Globus pallidus (tissue), 1 donor: ENCODE measurements at regions not wholly inside any gene's neighbourhood (a gene's known extent, or its start where the extent isn't known, plus 50 kb on each side); places are given as distances from the start of the nearest gene placed in this dataset.

Experiments
- DNase-seq: peaks from one replicate; pipeline ENCODE4 v3.0.0-alpha.2; 2015; ENCODE audit warnings: low spot score

DNA sequence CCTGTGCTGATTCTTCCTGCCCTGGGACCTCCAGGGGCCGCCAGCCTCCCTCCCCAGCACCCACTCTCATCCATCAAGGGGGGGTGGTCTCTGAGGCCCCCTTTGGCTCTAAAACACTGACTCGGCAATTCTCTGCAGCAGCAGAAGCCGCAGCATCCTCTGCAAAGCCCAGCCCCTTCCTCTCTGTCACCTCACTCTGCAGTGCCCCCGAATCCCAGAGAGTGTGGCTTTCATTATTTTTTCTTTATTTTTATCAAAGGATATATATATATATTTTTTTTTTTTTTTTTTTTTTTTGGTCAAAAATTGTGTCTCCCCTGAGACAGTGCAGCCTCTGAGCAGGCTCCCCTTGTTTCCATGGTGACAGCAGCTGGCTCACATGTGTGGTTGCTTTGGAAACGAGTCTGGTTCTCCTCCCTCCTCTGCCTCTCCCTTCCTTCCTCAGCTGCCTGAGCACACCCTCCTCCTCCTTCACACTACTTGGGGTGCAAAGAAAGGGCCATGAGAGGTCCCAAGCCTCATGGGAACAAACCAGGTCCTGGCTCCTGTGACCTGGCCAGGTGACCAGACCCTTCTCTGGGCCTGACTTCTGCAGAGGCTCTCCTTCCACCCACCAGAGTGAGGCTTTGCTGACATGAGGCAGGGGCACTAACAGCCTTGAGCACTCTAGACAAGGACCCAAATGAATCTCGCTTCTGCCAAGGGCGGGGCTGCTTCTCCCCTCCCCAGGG, 100.5 kb downstream of the LRRC74A start:
- DNase-seq: no peak

DNA sequence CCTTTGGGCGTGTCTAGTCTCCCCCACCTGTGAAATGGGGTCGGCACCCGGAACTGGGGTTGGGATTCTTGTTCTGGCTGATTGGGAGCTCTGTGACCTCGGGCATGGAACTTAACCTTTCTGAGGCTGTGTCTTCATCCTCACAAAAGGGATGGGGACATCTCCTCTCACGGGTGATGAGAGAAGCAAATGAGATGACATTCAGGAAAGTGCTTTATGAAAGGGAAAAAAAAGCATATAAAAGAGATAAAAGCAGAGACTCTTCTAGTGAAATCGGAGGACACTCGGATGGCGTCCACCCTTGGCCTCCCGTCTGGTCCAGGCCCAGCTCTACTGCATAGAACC, 98.9 kb downstream of the LRRC74A start:
- no peak for DNase-seq

DNA sequence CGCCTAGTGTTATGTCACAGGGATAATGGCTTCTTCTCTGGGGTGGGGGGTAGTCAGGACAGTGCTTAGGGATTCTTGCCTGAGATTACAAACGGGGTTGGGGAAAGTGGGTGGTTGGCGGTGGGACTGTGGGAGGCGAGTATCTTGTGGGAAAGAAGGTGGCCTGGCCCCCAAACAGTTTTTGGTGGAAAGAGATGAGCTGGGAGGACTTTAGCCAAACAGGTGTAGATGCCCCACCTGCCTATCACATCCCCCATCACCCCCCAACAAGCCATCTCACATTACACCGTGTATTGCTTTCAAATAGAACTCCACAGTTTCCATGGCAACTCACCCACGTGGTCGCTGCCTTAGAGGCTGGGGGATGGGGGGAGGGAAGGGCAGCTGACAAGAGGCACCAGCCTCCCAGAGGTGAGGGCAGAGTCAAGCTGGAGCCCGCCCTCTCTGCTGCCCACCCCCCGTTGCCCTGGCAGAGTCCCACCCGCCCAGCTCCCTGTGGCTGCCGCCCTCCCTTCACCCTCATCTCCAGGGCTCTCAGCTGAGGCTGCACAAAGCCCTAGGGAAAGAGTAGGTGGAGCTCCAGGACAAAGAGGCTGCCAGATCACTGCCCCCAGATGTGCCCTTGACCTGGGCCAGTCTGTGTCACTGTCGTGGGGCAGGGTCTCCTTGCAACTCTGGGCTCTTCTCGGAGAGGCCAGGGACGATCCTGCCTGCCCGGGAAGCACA, 98.3 kb downstream of the LRRC74A start:
- no peak for DNase-seq

DNA sequence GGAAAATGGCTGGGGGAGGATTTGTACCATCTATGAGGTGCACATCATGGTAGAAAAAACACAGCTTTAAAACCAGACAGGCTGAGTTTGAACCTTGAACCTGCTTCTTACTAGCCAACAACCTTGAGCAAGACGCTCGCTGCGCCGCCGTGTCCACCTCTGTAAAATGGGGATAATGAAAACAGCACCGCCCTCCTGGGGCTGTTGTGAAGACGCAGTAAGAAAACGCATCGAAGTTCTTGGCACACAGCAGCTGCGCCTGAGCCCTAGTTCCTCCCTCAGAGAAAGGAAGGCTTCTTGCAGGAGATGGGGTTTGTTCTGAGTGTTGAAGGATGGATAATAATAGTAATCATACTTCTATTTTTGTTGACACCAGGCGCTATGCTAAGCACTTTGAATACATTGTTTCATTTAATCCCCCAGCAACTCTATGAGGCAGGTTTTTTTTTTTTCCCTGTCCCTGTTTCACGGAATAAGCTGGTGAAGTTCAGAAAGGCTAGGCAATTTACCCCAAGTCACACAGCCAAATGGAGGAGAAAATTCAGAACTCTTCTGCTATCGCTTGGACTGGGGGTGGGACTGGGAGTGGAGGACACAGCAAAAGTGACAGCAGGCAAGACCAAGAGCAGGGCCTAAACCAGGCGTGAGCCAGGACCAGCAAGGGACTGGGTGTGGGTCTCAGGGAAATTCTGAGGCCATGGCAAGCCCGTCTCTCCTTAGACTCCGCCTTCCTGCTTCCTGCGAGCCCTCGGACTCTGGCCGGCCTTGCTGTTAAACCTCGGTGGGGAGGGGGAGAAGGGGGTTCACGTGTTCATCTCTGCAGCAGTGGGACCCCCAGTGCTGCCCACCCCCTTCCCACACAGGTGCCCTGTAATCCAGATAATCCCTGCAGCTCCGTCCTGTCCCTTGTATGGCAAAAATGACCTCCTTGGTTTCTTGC, 97.5 kb downstream of the LRRC74A start:
- no peak for DNase-seq

DNA sequence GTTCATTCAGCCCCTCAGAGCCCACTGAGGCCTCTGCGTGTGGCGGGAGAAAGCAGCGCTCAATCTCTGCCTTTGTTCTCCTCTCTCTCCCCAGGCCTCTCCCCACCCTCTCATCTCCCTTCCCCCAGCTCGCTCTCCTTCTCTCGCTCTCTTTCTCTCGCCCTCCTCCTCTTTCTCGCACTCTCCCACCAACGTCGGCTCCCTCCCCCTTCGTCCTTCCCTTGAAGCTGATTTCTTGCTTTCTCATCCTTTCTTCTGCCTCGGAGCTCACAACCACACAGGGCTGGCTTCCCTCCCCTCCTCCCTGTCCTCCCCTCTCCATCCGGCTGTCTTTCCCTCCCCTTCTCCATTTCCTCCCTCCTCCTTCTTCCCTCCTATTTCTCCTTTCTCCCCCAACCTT, 96.4 kb downstream of the LRRC74A start:
- DNase-seq: no peak

DNA sequence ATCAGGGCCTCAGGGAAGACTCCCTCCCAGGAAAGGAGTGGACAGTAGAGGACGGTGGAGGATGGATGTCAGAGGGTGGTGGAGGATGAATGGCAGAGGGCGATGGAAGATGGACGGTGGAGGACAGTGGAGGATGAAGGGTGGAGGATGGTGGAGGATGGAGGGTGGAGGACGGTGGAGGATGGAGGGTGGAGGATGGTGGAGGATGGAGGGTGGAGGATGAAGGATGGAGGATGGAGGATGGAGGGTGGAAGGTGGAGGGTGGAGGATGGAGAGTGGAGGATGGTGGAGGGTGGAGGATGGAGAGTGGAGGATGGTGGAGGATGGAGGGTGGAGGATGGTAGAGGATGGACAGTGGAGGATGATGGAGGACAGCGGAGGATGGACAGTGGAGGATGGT, 95.9 kb downstream of the LRRC74A start:
- no peak for DNase-seq

DNA sequence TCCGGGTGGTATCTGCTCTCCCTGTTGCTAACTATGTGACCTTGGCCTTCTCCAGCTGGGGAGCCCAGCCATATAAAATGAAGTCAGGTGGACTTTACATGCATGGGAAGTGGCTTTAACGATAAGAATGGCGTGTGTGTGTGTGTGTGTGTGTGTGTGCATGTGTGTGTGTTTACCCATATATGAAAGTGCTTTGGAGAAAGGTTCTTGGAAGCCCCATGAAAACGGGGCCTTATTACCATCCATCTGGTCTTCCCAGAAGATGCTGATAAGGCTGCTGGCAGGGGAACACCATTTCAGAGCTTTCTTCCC, 94.8 kb downstream of the LRRC74A start:
- no peak for DNase-seq

DNA sequence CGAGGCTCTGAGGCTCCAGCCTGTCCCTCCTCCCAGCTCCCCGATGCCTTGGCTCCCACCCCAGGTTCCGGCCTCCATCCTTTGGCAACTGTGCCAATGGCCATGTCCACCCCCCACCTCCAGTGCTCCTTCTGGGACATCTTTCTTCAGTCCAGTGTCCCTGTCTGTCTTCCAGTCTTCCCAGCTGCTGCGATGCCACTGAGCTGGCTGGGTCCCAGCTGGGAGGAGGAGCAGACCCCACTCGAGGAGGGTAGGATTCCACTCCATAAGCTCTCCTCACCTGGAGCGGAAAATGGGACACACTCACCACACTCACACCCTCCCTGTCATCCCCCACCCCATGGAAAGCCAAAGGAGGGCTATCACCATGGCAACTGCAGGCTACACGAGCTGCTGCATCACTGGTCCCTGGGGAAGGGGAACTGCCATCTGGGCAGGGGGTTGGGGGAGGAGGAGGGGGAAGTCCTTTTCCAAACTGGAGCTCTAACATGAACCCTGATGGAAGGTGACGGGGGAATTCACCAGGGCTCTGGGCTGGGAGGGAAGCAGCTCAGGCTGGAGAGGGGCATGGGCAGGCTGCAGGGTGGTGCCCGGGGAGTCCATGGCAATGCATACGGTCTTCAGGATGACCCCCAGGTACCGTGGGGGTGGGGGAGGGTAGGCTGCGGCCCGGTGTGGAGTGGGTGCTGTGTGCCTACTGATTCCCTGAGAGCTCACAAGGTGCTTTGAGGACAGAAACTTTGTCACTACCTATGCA, 94.3 kb downstream of the LRRC74A start:
- no peak for DNase-seq

DNA sequence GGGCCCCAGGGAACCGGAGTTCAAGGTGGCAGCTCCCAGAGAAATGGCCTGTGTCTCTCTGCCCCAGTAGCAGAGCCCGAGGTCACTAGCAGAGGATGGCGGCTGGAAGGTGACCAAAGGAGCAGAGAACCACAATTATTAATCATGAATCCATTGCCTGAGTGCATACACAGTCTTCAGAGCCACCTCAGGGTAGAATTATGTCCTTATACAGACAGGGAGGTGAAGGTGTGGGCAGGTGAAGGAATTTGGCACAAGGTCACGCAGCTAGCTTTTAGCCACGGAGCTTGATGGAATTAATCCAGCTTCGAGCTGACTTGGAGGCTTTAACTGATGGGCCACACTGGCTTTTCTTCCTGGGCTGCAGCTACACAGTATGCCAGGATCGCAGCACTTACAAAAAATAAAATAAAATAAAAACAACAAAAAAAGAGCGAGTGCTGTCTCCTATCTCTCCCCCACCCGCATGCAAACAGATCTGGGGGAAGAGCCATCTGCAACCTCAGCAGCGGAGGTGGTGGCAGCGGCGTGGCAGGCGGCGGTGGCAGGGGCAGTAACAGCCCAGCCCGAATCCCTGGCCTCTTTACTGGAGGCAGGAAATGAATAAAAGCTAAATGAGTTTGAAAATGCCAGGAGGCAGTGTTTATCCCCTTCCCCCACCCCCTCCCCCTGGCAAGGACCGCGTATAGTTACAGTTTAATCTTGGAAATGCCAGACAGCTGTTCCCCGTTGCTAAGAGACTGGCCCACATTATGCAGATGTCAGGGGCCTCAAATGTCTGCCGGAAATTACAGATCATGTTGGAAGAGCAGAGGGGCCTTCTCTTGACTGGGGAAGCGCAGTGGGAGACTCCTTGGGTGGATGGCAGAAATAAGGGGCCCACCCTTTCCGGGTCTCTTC, 93.5 kb downstream of the LRRC74A start:
- peak; percentile 26 for DNase-seq
